GM10266 (cell line): ENCODE measurements at regions not wholly inside any gene's neighbourhood (a gene's known extent, or its start where the extent isn't known, plus 50 kb on each side); places are given as distances from the start of the nearest gene placed in this dataset.

ENCODE experiments used
- DNase-seq: peaks from one replicate; pipeline ENCODE4 v3.0.0; 2012; ENCODE audit errors: extremely low spot score
- CTCF ChIP-seq: IDR thresholded peaks from 2 replicates; pipeline ENCODE4 v1.5.1; 2012; ENCODE audit warnings: mild to moderate bottlenecking, low read depth; ENCODE audit not compliant: control insufficient read depth, insufficient read depth; ENCODE audit errors: missing control alignments

- no peak for TF ChIP-seq CTCF
- no peak for DNase-seq
Observed at GRCh38 chr5:51449026-51449425, 65.8 kb downstream of the ISL1 start.

GRCh38 chr5:51452562-51452961 is 69.3 kb downstream of the ISL1 start:
- TF ChIP-seq CTCF: no peak
- DNase-seq: no peak

- no peak for DNase-seq
- no peak for TF ChIP-seq CTCF
Observed at GRCh38 chr5:51465165-51465564, 81.9 kb downstream of the ISL1 start.

DNA sequence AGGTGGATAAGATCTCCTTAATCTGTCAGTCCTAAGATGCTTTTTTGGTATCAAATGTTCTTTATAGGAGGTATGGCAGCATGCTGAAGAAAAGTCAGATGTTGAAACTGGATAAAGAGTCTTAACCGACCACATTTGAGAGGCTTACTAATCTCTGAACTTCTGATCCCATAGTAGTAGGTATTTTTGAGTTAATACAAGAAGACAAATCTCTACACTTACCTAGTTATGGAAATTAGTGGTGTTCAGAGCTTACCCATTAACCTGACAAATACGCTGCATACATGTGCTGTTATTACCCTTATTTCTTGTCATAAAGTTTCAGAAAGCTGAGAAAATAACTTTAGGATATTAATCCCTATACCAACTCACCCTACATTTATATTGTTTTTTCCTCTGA is 83.0 kb downstream of the ISL1 start:
- DNase-seq: no peak
- TF ChIP-seq CTCF: no peak

DNA sequence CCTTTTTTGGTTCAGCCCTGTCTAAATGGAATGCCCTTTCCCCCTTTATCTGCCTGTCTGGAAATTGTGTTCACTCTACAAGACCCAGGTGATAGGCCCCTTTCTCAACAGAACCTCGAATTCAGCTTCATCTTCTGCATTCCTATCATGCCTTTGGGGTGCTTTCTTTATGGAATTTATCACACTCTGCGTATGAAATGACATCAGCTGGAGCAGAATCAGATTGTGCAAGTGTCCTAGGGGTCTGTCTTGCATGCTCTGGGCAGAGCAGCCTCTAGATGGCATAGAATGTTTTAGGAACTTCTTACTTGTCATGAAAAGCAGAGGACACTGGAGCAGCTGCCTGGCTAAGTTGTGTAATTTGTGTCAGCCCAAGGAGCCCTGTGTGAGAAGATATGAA is 84.9 kb downstream of the ISL1 start:
- TF ChIP-seq CTCF: no peak
- no peak for DNase-seq

DNA sequence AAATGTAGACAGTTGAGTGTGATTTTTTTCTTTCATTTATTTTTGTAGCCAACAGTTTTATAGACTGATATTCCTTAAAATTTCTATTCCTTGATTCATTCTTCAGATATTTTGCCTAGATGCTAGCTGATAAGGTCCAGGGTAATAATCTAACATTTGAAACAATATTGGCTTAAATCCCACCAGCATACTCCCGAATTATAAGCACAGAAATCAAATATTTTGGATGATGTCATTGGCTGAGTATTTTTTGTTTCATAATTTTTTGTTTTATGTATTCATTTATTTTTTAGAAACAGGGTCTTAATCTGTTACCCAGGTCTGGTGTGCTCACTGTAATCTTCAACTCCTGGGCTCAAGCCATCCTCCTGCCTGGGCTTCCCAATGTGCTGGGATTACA is 88.4 kb downstream of the ISL1 start:
- no peak for DNase-seq
- no peak for TF ChIP-seq CTCF

DNA sequence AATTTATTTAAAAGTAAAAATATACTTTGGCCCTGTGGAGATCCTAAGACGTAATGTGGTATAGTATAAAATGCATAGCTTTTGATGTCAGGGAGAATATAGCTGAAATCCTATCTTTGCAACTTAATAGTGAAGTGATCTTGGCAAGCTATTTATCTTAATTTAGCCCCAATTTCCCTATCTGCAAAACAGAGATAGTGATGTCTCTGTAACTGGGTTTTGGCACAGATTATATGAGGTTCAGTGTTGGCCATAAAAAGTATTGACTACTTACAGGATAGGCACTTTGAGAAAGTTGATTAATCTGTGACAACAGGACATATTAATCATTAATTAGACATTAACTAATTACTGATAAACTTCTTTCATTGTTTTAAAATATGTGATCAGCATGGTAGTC is 89.2 kb downstream of the ISL1 start:
- TF ChIP-seq CTCF: no peak
- DNase-seq: no peak
